ENCODE measurements at regions not wholly inside any gene's neighbourhood (a gene's known extent, or its start where the extent isn't known, plus 50 kb on each side); places are given as distances from the start of the nearest gene placed in this dataset.

- TF ChIP-seq CTCF (IDR thresholded peaks at IDR 0.05) (no peak), POLR2A (IDR thresholded peaks at IDR 0.05) (no peak)
These were observed 131.0 kb downstream of the DMAC1 start for GRCh38 chr9:7668541-7668940.
